ENCODE measurements at regions not wholly inside any gene's neighbourhood (a gene's known extent, or its start where the extent isn't known, plus 50 kb on each side); places are given as distances from the start of the nearest gene placed in this dataset.

DNA sequence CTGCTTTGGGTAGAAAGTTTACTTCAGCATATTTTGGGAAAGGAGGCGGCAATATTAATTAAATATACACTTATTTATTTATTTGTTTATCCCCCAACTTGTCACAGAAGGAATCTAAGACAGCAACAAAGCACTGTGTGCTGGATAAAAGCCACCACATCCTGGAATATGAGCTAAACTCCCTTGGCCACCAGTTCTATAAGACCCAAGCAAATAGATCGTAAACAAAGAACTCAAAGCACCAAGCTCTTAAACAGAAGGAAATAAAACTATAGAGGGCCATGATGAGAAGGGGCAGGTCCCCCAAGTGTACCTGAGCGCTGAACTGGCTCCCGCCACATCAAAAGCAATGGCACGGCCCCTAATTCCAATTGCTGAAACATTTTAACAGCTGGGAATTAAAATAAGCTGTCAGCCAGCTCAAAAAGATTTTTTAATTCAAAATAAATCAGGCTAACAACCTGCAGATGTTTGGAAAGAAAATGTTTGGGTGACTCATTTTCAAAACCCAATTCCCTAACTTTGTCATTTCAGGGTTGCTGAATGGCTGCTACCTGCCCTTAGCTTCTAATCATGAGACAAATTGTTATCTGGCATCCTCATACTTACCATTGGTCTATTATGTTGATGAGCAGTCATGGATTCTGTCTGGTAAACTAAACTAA is 127.1 kb downstream of the SLC30A10 start:
- no peak for ATAC-seq

DNA sequence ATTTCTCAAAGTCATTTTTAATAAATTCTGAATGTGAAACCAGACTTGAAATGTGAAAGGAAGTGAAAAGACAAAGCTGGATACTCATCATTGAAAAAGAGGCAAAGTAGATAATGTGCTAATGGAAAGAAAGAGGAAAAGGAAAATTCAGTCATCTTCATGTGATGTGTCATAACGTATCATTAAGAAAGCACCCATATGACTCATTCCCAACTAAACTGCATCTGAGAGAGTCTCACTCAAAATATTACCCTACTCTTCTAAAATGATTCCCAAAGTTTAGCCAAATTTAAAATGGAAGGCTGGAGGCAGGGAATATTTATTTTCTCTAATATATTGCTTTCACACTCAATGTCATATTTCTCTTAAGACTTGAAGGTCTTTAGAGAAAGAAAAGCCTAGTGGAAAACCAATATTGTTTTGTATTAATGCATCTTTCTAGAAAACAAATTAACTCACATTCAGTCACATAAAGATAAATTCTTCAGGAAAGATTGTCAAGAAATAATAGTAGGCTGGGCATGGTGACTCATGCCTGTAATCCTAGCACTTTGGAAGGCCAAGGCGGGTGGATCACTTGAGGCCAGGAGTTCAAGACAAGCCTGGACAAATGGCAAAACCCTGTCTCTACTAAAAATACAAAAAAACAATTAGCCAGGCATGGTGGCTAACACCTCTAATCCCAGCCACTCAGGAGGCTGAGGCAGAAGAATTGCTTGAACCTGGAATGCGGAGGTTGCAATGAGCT is 129.9 kb downstream of the SLC30A10 start:
- ATAC-seq: peak; percentile 81

DNA sequence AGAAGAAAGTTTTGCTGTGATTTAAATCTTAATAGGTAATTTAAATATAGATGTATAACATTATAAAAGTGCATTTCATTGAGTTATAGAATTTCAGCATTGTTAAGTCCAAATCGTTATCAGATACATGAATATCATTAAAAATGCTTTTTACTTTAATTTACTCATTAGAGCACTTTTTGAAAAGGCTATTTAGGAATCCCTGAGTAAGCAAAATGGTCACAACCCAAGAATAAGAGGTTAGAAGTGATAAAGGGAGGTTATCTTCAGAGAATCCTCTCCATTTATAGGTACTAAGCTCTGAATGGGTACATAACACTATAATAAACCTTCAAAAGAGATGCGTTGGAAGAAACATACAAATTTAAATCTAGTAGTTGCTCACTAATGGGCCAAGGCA is 130.7 kb downstream of the SLC30A10 start:
- ATAC-seq: no peak

DNA sequence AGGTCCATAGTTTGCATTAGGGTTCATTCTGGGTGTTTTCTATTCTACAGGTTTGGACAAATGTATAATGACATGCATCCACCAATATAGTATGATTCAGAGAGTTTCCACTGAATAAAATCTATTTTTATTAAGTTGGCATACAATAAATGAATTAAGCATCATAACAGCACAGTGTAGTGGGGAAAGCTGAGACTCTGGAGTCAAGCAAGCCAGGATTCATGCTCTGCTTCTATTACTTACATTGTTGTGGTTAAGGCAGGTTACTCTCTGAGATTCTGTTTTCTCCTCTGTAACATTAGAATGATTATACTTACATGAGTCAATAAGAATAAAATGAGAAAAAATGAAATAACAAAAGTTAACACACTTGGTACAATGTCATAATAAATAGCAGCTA is 131.3 kb downstream of the SLC30A10 start:
- ATAC-seq: no peak

DNA sequence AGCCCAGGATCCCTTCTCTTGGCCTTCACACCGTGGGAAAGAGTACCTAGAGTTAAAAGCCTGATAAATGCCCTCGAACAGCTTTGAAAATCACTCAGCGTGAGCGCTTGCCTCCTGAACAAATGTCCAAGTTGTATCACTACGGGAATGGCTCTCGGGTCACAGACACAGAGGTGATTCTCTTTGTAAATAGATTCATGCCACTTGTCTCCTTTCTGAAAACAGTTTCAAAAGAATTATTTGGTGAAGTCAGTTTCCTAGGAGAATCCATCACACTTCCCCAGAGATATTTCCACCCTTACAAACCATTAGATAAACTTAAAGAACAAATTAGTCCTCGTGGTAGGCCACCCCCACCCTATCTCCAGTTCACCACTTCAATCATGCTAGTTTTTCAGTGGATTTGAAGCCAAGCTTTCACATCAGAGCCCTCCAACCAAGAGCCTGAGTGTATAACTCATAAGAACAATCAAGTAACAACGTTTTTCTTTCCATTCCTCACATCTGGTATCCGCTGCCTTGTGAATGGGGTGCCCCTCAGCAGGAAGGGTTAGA is 132.9 kb downstream of the SLC30A10 start:
- no peak for ATAC-seq

DNA sequence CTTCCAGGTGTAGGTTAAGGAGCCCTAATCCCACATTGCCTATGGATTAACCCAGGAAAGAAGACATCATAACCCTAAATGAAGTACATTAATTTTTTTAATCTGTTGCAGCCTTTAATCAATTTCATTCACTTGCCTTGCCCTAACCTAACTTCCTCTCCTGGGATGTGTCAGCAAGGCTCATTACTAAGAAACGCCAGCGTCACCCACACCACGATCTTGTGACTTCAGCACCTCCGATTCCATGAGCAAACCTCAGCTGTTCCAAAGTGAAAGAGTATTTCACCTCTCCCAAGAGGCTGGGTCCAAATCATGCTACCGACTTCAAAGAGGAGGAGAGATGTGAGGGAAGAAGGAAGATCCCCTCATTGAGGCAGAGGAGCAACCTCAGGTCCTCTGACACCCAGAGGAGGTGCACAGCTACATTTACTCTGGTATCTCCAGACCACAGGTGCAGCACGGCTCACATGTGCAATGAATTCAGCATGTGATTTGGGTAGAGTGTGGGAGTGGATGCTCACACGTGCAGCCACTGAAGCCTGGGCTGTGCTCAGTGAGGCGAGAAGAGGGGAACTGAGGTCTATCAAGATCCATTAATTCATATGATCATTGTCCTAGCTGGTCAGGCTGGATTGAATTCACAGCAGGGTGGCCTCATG is 134.1 kb downstream of the SLC30A10 start:
- no peak for ATAC-seq

DNA sequence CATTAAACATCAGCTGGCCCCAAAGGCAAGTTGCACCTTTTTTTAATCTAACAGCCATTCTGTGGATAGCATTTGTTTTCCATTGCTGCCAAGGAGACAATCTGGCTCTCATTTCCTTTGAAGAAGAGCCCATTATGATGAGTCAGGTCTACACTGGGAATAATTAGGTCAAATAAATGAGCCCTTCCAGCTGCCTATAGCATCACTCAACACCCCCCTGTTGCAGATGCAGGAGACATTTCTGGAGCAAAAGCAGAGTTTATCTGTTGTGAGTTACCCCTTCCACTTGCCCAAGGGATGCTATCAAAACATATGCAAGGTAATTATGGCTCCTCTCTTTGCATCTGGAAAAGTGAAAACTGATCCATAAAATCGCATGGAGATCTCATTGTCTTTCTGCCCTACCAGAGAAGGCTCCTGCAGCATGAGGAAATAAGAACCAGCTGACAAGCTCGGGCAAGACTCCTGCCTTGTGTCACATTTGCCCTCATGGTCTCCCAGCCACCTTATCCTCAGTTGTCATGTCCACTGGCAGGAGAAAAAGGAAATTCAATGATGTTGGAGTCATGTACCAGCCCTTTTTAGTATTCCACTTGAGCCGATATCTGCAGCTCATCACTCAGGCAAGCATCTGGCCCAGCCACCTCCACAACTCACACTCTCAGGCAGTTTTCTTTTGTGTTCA is 135.9 kb downstream of the SLC30A10 start:
- no peak for ATAC-seq

DNA sequence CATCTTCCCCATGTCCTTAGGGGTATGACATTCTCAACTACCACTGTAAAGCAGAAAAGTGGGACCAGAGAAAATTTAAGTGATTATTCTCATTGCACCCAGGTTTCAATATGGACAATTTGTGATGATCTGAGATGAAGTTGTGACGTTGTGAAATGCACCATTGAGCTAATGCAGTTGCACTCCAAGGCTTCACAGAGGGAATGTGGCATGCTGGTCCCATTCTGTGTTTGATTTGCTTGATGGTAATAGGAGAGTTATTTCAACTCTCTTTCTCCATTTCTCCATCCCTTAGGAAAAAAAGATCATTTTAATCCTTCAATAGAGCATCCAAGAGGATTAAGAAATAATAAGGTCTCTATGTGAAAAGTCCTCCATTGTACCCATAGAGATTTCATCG is 136.6 kb downstream of the SLC30A10 start:
- ATAC-seq: no peak

DNA sequence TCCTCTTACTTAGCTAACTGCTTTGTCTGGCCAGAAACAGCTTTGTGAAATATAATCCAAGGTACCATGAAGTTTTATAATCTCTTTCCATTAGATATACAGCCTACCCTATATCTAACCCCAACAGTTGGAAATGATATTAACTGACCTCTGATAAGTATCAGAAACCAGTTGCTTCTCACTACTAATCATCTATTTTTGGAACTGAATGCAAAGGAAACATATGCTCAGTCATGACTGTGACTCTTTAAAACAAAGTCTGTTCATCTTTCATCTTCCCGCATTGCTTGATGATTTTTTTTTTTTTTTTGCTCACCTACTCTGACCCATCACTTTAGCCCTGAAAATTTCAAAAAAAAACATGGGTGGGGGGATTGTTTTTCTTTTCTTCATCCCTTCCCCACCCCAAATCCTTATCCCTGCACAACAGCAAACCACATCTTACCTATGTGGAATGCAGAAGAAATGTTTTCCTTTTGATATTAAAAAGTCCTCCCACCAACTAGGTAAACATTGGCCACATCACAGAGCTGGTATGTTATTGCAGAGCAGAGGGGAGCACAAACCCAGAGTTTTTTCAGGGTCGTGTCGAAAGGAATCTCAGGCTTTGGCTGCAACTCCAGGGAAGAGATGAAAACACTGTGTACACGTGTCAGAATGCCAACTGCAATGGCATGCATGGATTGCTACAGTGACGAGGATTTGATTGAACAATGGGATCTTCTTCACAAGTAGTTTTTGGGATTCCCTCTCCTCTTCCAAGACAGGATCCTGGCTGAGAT is 137.3 kb downstream of the SLC30A10 start:
- ATAC-seq: no peak

DNA sequence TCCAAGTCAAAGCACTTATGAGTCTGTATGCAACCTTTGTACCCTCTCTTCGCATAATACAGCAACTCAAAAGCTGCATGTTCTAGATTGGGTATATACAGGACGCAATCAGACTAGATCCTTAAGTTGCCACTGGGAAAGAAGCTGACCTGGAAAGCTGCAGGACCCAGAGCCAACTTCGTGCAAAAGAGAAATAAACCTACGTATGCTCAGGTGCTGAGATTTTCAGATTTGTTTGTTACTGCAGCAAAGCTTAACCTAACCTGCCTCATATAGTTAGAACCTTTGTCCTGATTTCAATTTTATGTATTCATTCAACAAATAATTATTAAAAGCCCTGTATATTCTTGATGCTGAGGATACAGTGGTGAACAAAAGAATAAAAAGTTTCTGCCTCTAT is 139.7 kb downstream of the SLC30A10 start:
- ATAC-seq: no peak

DNA sequence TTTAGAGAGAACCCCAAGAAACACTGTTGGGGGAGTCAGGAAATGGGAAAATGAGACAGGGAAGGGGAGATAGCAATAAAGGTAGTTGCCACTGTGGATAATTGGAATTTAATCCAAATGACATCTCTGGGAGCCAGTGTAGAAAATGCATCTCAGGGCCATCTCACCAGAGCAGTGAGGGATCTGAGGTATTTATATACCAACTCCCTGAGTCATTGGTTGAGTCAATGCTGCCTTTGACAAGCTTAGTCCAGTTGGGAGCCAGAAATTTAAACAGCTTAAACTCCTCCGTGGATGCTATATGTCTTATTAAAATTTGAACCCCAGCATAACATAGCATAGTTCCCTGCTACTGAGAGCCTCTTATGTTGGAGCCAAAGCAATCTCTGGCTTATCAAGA is 140.3 kb downstream of the SLC30A10 start:
- peak; percentile 60 for ATAC-seq

DNA sequence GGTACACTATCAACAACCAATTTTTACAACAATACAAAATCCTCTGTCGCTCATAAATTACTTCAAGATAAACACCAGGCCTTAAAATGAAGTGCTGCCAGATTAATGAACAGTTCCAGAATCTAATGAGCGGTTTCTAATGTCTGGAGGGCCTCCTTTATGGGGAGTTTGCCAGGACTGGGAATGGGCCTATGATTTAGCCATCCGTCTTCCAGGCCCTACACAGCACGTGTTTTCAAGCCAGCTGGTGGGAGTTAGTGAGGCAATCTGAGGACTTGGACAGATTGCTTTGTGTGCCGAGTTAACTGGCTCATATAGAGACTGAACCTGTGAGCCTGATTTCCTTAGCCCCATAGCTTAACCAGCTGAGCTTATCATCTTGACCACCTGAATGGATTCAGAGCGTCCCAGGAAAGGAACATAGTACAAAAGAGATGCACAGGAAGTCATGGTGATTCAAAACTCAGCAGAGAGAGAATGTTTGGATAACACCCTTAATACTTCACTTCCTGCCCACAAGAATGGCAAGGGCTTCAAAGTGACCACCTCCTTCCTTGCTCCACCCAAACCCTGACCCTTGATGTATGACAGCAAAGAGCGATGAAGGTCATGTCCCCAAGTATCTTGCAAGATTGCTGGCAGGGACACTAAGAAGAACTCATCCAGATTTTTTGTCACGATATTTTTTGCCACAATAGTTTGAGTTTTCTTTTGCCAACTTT is 143.5 kb downstream of the SLC30A10 start:
- no peak for ATAC-seq

DNA sequence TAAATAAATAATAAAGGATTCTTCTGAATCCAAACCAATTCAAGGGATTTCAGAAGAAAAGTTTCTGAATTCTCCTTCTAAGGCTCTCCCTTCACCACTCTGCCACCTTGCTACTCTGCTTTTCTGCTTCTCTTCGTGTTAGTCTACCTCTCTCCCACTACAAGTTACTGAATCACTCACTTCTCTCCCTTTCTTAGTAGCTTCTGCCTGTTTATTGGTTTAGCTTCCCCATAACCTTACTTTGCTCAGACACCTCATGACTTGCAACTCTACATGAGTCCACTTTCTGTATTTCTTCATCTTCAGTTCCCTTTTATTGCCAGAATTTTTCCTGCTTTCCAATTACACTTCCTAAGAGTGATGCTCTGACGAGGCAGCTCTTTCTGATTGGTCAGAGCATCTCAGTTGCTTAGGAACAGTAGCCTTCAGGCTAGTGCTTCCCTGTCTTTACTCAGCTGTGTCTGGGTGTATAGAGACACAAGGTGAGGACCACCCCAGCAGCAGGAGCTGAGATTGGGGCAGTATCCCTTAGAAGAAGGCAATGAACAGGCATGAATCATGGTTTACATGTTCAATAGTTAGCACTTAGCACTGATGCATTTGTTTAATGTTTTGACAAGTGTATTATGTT is 144.6 kb downstream of the SLC30A10 start:
- no peak for ATAC-seq

DNA sequence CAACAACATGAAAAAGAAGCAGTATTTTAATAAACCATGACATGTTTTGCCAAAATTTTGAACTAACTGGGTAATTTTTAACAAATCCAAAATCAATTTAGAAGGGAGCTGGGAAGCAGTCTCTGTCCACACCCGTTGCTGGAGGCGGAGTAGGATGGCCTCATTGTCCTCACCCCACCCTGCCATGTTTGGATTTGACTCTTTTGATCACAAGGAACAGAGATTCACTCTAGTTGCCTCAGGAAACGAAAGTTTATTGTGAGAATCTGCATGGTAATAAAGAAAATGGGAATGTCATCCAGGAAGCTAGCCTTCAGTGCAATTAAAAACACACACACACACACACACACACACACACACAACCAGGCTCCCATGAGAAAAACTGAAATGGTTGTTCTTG is 145.4 kb downstream of the SLC30A10 start:
- ATAC-seq: no peak

DNA sequence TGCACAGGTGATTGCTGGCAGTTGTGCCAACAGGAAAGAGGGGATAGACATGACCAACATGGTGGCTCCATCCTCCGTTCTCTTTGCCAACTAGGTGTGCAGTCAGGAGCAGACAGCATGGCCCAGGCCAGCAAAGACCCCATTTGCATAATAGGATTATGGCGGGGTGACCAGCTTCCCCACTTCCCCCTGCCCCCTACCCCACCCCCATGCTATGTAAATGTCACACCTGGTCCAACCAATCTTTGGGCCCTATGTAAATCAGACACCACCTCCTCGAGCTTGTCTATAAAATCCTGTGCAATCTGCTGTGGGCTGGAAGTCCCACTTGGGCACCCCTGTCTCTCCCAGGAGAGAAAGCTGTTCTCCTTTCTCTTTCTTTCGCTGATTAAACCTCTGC is 146.0 kb downstream of the SLC30A10 start:
- no peak for ATAC-seq

DNA sequence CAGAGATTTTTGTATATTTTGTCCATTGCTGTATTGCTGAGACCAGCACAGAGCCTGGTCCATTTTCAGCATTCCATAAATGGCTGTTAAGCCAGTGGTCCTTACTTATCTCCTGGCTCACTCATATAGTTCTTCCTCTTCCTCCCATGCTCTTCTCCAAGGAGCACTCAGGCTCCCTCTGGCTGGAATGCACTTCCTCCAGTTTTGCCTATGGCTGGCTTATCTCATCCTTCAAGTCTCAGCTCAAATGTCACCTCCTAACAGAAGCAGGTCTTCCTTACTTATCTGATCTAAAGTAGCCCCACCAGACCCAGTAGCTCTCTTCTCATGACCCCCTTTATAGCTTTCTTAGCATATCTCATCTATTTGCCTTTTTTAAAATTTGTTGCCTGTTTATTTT is 146.9 kb downstream of the SLC30A10 start:
- no peak for ATAC-seq

DNA sequence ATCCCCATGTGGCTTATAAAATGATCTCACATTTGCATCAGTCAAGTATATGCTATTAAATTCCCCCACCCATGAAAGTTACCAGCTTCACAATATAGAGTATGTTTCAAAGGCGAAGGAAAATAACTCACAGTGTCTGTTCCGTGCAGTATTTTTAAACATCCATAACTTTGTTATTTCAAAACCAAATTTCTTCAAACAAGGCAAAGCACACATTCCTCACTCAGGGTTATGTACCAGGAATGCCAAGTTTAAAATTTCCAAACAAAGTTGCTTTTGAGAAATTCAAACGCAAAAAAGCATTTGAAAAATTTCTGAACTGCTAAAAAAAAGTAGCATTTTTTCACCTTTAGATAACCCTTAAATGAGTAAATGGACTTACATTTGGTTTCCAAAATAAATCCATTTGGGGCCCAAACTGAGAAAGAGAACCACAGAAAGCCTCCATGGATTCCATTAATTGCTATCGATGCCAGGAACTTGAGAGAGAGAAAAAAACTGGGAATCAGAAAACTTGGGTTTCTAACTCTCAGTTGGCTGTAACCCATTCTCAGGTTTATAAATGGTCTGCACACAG is 149.5 kb downstream of the SLC30A10 start:
- ATAC-seq: no peak

DNA sequence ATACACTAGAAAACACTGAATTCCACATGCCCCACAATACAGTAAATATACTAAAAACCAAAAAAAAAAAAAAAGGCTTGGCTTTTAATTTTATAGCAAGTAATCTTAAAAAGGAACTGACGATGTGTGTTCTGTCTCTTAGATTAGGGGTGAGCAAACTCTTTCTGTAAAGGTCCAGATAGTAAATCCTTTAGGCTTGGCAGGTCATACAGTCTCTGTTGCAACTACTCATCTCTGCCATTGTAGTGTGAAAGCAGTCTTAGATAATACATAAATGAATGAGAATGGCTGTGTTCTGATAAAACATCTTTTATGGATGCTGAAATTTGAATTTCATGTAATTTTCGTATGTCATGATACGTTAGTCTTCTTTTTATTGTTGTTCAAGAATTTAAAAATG is 150.2 kb downstream of the SLC30A10 start:
- no peak for ATAC-seq

DNA sequence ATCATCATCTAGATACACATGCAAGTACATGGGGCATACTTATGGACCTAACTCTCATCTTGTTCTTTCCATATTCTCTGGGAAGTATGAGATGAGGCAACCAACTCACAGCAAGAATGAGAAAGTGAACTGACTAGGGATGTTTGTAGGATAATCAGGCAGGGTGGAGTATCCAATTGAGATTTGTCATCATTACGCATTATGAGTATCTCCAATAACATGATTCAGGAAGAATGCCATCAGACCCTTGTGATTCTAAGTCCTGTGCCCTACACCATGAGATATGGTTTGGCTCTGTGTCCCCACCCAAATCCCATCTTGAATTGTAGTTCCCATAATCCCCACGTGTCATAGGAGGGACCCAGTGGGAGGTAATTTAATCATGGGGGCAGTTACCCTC is 154.0 kb downstream of the SLC30A10 start:
- no peak for ATAC-seq

DNA sequence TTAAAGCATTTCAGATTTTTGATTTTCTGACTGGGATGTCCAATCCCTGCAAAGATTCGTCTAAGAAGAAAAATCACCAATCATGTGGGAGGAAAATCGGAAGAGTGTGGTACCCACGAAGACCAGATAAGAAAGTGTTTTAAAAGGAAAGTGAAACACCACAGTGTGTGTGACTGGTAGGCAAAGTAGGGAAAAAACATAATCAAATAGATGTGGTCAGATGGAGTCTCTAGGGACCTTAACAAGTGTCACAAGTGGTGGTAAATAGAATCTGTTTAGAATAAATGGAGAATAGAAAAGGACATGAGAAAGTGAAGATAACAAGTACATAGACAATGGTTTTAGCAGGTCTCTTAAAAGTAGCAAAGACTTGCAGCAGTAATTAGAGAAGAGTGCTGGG is 154.6 kb downstream of the SLC30A10 start:
- no peak for ATAC-seq

DNA sequence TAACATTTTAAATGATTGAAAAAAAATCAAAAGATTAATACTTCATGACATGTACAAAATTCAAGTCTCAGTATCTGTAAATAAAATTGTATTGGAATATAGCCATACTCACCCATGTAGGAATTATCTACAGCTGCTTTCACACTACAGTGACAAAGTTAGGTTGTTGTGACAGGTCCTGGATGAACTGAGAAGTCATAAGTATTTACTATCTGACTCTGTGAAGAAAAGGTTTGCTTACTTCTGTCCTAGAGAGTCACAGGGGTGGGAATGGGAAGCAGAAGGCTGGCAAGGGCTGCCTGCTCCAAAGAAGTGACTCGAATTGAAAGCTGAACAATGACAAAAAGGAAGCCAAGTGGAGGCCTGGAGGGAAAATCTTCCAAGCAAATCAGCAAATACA is 155.2 kb downstream of the SLC30A10 start:
- no peak for ATAC-seq
